GM21447 (cell line): ENCODE measurements at regions not wholly inside any gene's neighbourhood (a gene's known extent, or its start where the extent isn't known, plus 50 kb on each side); places are given as distances from the start of the nearest gene placed in this dataset.

Experiments
- ATAC-seq: cut with Tn5 transposase; IDR thresholded peaks from one replicate; pipeline ENCODE4 v1.9.1; 2021; ENCODE audit not compliant: unreplicated experiment

- no peak for ATAC-seq
Observed at GRCh38 chr20:53838311-53838868, 232.0 kb downstream of the BCAS1 start.

DNA sequence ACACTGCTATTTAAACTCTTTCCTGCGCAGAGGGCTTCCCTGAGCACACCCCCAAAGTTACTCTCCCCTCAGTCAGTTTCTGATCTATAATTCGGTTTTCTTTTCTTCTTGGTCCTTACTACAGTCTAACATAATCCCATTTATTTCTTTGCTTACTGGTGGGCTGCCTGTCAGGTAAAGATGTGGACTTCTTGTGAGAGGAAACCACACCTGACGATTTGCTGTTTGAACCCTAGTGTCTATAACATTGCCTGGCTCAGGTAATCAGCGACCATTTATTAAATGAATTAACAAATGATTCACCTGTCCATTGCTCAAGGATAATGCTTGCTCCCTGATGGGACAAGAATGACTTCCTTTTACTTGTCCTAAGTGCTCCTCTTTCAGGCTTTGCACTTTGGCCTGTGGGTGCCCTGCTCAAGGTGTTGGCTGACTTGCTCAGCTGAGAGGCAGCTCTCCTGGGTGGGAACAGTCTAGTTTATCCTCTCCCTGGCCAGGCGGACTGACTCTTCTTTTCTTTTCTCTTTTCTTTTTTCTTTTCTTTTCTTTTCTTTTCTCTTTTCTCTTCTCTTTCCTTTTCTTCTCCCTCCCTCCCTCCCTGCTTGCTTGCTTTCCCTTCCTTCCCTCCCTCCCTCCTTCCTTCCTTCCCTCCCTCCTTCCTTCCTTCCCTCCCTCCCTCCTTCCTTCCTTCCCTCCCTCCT, 233.1 kb downstream of the BCAS1 start:
- no peak for ATAC-seq

- no peak for ATAC-seq
Observed at GRCh38 chr20:53834749-53835148, 235.6 kb downstream of the BCAS1 start.

DNA sequence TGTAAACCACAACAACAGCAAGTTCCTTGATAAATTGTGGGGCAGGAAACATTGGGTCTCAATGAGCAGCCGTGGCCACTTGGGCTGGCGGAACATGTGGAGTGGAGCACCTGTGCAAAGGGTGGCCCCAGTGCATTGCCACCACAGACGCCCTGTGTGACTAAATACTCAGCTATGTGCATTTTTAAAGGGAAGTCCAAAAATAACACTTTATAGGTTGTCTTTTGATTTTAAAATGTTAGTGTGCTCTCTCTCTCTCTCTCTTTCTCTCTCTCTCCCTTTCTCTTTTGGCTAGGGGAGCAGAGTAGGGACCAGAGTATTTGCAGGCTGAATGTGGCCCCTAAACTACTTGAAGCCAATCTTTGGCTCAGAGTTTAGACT, 236.3 kb downstream of the BCAS1 start:
- no peak for ATAC-seq

DNA sequence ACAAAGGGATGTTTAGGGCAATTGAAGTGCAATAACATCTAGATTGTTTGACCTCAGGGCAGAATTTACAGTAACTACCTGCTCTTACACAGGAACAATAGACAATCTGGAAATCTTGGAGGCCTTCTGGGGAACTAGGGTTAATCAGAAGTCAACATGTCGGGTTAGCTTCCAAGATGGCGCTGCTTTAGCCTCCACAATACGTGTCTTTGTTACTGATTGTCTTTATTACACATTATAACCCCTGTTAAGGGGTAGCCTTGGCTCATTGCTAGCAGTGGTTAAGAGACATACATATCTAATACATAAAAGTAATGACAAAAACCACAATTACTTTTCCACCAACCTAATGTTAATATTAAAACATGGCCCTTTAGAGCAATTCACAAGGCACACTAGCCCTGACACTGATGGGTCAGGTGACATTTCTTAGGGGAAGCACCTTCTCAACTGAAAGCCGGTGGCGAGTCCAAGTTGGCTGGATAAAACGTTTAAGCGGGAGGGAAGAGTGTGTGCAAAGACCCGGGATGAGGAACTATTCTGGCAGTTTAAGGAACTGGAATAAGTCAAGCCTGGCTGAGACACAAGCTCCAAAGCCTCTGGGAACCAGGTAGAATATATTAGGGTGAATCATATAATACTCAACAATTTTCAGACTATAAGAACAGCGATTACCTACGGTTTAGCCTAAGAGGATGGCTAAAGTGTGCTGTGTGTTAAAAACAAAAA, 236.9 kb downstream of the BCAS1 start:
- ATAC-seq, result no peak

DNA sequence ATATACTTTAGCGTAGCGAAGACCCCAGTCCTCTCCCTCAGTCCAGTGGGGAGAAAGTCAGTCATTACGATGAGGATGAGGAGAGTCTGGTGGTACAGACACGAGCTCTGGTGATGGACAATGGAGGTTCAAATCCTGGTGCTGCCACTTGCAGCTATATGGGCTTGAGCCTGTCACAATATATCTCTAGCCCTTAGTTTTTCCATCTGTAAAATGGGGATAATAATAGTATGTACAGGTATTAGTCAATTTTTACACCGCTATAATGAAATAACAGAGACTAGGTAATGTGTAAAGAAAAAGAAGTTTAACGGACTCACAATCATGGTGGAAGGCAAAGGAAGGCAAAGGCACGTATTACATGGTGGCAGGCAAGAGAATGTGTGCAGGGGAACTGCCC, 237.9 kb downstream of the BCAS1 start:
- no peak for ATAC-seq

DNA sequence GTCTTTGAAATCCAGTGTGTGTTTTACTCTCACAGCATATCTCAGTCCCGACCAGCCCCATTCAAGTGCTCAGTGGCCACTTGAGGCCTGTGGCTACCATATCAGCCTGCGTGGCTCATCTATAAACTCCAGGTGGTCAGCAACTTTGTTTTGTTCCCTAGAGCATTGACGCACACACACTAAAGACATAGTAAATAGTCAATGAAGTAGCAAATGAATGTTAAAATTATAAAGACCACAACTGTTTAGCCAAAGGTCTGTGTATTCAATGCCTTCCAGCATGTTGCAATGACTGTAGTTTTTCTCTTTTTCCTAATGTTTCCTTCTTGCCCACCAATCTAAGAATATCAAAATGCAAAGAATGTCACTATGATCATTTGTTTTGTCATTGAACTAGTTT, 238.2 kb upstream of the ZNF217 start:
- no peak for ATAC-seq

- no peak for ATAC-seq
Observed at GRCh38 chr20:53831228-53831627, 237.6 kb upstream of the ZNF217 start.

DNA sequence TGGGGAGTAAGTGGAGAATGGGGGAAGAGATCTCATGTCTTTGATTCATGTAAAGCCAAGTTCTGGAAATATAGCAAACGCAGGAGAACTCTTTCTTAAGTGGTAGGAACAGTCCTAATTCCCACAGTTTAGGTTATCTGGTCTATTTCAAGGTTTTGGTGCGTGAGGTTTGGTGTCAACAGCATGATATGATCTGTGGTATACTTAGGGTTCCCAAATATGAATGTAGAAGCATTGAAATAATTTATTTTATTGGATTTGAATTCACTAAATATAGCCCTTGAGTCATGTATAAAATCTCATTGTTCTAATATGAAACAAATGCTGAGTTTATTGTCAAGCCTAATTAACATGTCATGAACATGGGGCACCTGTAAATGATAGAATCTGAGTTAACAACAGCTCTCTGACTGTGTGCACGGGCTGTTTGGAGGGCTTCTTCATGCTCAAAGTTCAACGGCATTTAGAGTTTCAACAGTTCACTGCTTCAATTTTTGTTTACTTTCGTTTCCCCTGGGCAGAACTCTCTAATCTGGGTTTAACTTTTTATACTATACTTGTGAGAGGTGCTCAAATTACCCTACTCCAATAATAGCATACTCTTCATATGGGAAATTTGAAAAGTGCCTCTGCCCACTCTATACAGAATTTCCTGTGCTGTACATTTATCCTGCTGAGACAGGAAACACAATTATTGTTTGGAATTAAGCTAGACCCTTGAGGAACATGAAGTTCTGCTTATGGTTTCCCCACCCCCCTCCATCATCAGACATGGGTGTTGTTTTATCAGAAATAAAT, 236.3 kb upstream of the ZNF217 start:
- ATAC-seq, result peak; percentile 49

DNA sequence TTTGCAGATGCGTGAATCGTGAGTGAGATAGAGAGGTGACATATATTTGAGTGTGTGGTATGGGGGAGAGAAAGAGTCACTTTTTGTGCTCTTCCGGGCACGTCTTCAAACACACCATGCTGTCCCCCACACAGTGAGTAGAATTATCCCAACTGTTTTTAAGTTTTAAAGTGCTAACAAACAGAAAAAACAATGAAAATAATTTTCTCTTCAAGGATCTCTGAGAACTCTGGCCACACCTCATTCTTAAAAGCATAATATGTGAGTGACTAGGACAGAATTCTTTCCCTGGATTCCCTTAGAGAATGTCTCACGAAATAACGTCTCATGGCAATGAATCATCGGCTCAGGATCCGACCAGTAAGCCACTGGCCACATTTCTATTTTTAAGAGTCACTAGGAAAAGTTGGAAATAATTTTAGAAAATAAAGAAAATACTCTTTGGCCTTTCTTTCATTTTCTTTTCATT, 235.7 kb upstream of the ZNF217 start:
- no peak for ATAC-seq

DNA sequence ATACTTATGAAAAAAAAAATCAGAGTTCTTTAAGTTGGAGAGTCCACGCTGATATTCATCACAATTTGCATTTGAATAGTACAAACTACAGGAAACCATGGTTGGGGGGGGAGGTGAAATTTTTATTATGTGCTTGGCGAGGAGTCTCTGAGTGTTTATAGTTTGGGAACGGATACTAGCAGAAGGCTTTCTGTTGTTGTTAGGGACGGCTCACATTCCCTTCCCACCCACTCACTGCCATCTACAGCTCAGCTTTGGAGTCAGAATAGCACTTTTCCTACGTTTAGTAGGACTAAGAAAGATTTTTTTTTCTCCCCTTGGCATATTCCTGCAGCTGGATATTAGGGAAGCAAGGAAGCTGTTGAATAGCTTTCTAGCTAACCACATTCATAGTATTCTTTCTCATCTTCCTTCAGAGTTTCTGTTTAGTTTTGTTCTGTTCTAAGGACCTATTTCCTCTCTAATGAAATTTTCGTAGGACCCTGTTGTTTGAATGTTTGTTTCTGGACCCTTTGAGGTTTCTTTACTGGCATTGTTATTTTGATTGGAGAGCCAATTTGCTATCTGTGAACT, 235.1 kb upstream of the ZNF217 start:
- ATAC-seq, result no peak

DNA sequence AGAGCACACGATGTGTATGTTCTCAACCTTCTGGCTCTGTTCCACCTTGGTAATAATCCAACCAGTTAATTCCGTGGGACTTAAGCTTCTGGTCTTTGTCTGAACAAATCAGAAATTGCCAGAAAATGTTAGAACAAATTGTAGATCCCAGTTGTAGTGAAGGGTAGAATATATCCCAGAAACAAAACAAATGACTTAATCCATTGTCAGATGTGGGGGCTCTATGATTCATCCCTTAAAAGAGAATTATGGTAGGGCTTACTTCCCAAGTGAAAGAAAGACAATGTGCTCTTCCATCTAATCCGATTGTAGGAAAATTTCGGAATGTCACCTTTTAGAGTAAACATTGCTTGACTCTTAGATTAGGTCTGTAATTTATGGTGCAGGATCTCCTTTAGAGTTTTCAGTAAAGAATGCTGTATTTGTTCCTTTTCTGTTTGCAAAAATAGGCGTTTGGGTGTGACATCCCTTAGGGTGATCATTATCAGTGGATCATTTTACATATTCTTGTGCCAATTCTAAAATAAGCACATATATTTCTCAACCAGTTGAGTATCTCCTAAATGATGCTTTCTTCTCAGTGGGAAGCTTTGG, 234.5 kb upstream of the ZNF217 start:
- ATAC-seq, result no peak

- ATAC-seq, result no peak
Observed at GRCh38 chr20:53827292-53828087, 233.9 kb upstream of the ZNF217 start.

DNA sequence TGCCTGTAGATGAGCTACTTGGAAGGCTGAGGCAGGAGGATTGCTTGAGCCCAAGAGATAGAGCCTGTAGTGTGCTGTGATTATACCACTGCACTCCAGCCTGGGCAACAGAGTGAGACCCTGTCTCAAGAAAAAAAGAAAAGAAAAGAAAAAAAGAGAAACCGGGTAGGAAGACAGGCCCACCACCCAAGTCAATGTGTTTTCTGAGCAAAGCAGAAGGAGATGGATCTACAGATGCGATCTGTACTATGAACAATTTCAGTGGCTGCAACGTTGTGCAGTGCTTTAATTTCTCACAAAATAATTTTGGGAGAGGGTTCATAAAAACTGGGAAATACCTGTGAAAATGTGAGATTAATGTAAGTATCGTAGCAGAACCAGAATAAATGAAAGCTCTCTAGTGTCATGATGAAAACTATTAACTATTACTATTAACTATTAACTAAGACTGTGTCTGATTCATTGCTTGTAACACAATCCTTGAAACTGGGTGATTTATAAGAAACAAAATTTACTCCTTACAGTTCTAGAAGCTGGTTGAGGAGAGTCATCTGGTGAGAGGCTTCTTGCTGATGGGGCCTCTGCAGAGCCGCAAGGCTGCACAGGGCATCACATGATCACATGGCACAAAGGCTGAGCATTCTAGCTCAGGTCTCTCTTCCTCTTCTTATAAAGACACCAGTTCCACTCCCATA, 233.1 kb upstream of the ZNF217 start:
- peak; percentile 53 for ATAC-seq

- ATAC-seq, result no peak
Observed at GRCh38 chr20:53826090-53826489, 232.5 kb upstream of the ZNF217 start.

GRCh38 chr20:53825282-53825681, 231.6 kb upstream of the ZNF217 start:
- ATAC-seq, result no peak

DNA sequence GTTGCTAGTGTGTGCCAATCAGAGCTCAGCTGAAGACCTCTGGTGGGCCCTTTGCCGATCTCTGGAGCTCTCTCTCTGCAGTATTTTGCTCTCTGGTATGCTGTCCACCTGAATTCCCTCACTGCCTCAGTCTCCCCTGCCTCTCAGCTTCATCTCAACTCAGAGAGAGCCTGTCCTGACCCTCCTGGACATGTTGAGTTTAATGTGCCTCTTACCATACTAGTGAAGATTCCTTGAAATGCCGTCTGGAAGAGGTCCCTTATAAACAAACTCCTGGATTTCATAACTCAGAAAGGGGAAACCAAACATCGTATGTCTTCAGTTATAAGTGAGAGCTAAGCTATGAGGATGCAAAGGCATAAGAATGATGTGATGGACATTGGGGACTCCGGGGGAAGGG, 231.1 kb upstream of the ZNF217 start:
- no peak for ATAC-seq

GRCh38 chr20:53823121-53823764, 229.6 kb upstream of the ZNF217 start:
- ATAC-seq, result no peak

DNA sequence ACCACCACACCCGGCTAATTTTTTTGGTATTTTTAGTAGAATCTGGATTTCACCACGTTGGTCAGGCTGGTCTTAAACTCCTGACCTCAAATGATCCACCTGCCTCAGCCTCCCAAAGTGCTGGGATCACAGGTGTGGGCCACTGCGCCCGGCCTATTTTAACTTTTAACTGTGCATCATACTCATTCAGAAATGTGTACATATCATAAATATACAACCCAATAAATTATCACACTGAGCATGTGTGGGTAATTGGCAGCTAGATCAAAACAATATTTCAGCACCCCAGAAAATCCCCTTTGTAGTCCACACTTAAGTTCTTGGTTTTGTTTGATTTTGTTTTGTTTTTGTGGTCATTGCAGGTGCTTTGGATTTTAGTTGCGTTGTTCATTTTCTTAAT, 228.9 kb upstream of the ZNF217 start:
- ATAC-seq, result no peak
